CD14-positive monocyte (primary cell): ENCODE measurements at regions not wholly inside any gene's neighbourhood (a gene's known extent, or its start where the extent isn't known, plus 50 kb on each side); places are given as distances from the start of the nearest gene placed in this dataset.

Experiments used
- DNase-seq, 3 donors: peaks; one replicate each; pipeline ENCODE4 v3.0.0-alpha.2; 2011 to 2022
- H2AFZ ChIP-seq: 2 replicates; pipeline ENCODE4 v1.6.0; 2012; ENCODE audit warnings: mild to moderate bottlenecking, low read depth, low read length, inconsistent platforms; ENCODE audit not compliant: insufficient read depth, poor library complexity, severe bottlenecking
- H3K27ac ChIP-seq, 2 donors: 1 replicate in 1 of 2; 2 replicates in 1 of 2; pipeline ENCODE4 v1.5.1; 2012 to 2013; ENCODE audit warnings: low read length in 2 of 2, control low read depth in 1 of 2, inconsistent platforms in 1 of 2, low read depth in 1 of 2, mild to moderate bottlenecking in 1 of 2
- H3K27me3 ChIP-seq, 2 donors: one replicate each; pipeline versions ENCODE4 v1.6.0 to v1.6.1; 2011 to 2013; ENCODE audit warnings: low read length in 2 of 2; ENCODE audit not compliant: control insufficient read depth in 2 of 2, insufficient read depth in 2 of 2
- H3K36me3 ChIP-seq, 2 donors: replicated peaks in 1 of 2; 1 replicate in 1 of 2; 2 replicates in 1 of 2; pipeline versions ENCODE4 v1.5.1 to v1.6.1; 2012 to 2013; ENCODE audit warnings: low read length in 2 of 2, control low read depth in 1 of 2, inconsistent platforms in 1 of 2, mild to moderate bottlenecking in 1 of 2; ENCODE audit not compliant: insufficient read depth in 2 of 2, control insufficient read depth in 1 of 2
- H3K4me1 ChIP-seq, 2 donors: 1 replicate in 1 of 2; 2 replicates in 1 of 2; pipeline versions ENCODE4 v1.5.1 to v1.6.1; 2012 to 2013; ENCODE audit warnings: low read length in 2 of 2, control low read depth in 1 of 2, inconsistent platforms in 1 of 2, mild to moderate bottlenecking in 1 of 2, moderate library complexity in 1 of 2; ENCODE audit not compliant: insufficient read depth in 2 of 2, control insufficient read depth in 1 of 2
- H3K4me2 ChIP-seq: replicated peaks from 2 replicates; pipeline ENCODE3; 2012; ENCODE audit warnings: low read length, moderate library complexity, mild to moderate bottlenecking; ENCODE audit not compliant: poor library complexity, severe bottlenecking; ENCODE audit errors: extremely low read depth
- H3K4me3 ChIP-seq, 3 experiments: fragments of 200-600 bp in 1 of 3; sonication (generic) in 1 of 3; replicated peaks in 1 of 3; 1 replicate in 2 of 3; 2 replicates in 1 of 3; pipeline ENCODE4 v1.5.1; 2011 to 2013; ENCODE audit warnings: low read length in 3 of 3, mild to moderate bottlenecking in 3 of 3, control low read depth in 2 of 3, low read depth in 2 of 3, inconsistent platforms in 1 of 3, moderate library complexity in 1 of 3
- H3K79me2 ChIP-seq: 2 replicates; pipeline ENCODE4 v1.6.0; 2012; ENCODE audit warnings: mild to moderate bottlenecking, control low read depth, inconsistent platforms, low read length, moderate library complexity; ENCODE audit not compliant: insufficient read depth
- H3K9ac ChIP-seq: 2 replicates; pipeline ENCODE4 v1.6.0; 2017; ENCODE audit warnings: low read length, mild to moderate bottlenecking; ENCODE audit not compliant: insufficient read depth, poor library complexity, severe bottlenecking
- H3K9me3 ChIP-seq, 2 donors: replicated peaks in 1 of 2; 1 replicate in 1 of 2; 2 replicates in 1 of 2; pipeline versions ENCODE4 v1.5.1 to v1.6.1; 2012 to 2013; ENCODE audit warnings: low read length in 2 of 2, control low read depth in 1 of 2; ENCODE audit not compliant: control insufficient read depth in 1 of 2, insufficient read depth in 1 of 2
- H4K20me1 ChIP-seq: 2 replicates; pipeline ENCODE4 v1.6.0; 2012; ENCODE audit warnings: mild to moderate bottlenecking, low read length, control low read depth, moderate library complexity; ENCODE audit not compliant: insufficient read depth
- H3K27ac Mint-ChIP-seq, 7 donors: one replicate each; pipeline ENCODE4 v1.8.0; 2020; ENCODE audit warnings: mild to moderate bottlenecking in 7 of 7, mixed read lengths in 7 of 7, moderate library complexity in 6 of 7, inconsistent platforms in 2 of 7
- H3K27me3 Mint-ChIP-seq, 3 donors: one replicate each; pipeline ENCODE4 v1.8.0; 2021 to 2022; ENCODE audit warnings: low read depth in 3 of 3, mild to moderate bottlenecking in 3 of 3, mixed read lengths in 3 of 3, moderate library complexity in 3 of 3, inconsistent platforms in 1 of 3
- H3K36me3 Mint-ChIP-seq, 2 donors: one replicate each; pipeline ENCODE4 v1.8.0; 2020; ENCODE audit warnings: mixed read lengths in 2 of 2, inconsistent platforms in 1 of 2, mild to moderate bottlenecking in 1 of 2
- H3K4me1 Mint-ChIP-seq: one replicate; pipeline ENCODE4 v1.8.0; 2020; ENCODE audit warnings: mild to moderate bottlenecking, mixed read lengths
- H3K4me3 Mint-ChIP-seq, 2 donors: one replicate each; pipeline ENCODE4 v1.8.0; 2020; ENCODE audit warnings: mild to moderate bottlenecking in 2 of 2, mixed read lengths in 2 of 2, moderate library complexity in 1 of 2
- H3K9me3 Mint-ChIP-seq, 7 donors: one replicate each; pipeline ENCODE4 v1.8.0; 2020 to 2022; ENCODE audit warnings: mixed read lengths in 7 of 7, mild to moderate bottlenecking in 6 of 7, moderate library complexity in 6 of 7, inconsistent platforms in 2 of 7
- WGBS: methylation state at CpG from one replicate; pipeline ENCODE4 v1.1.5; 2013; ENCODE audit warnings: missing lambda C conversion rate; ENCODE audit not compliant: insufficient coverage; 5-methylcytosine and 5-hydroxymethylcytosine counted together
- intact Hi-C, 2 donors: fragments of 100-400 bp; cut with micrococcal nuclease; formaldehyde crosslinking; loops; one replicate each; pipeline versions ENCODE4 v1.15.0 to v1.15.1; 2023
- TF ChIP-seq, protein P1 (sequence below): fragments of 200-600 bp; IDR thresholded peaks from one replicate; pipeline ENCODE4 v1.8.0; 2022; ENCODE audit warnings: antibody characterized with exemption, mild to moderate bottlenecking

DNA sequence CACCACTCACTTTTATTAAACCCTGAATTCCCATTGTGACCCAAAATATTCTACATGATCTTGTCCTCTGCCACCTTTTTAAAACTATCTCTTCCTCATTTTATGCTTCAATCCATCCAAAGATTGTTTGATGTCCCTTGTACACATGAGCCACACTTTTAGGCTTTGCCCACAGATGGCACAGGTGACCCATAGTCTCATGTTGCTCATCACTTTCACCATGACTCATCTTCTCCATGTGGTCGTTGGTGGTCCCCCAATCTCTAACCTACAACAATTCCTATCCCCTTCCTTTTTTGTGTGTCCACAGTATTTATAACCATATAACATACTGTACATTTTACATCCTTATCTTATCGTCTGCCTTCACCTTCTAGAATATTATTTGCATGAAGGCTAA is 271.5 kb upstream of the ZWINT start:
- Histone ChIP-seq H3K27me3 (no peaks in the 10 kb centered on the region), H3K4me3 (no peak overlapping the region), H3K9me3 (no peaks in the 10 kb centered on the region), H3K9ac (no peak overlapping the region), H3K79me2 (no peaks in the 10 kb centered on the region), H2AFZ (no peak overlapping the region), H4K20me1 (no peaks in the 10 kb centered on the region), H3K4me2 (no peak overlapping the region), H3K27ac (no peak overlapping the region), H3K36me3 (no peaks in the 10 kb centered on the region), H3K4me1 (no peaks in the 10 kb centered on the region)
- TF ChIP-seq, protein P1, sequence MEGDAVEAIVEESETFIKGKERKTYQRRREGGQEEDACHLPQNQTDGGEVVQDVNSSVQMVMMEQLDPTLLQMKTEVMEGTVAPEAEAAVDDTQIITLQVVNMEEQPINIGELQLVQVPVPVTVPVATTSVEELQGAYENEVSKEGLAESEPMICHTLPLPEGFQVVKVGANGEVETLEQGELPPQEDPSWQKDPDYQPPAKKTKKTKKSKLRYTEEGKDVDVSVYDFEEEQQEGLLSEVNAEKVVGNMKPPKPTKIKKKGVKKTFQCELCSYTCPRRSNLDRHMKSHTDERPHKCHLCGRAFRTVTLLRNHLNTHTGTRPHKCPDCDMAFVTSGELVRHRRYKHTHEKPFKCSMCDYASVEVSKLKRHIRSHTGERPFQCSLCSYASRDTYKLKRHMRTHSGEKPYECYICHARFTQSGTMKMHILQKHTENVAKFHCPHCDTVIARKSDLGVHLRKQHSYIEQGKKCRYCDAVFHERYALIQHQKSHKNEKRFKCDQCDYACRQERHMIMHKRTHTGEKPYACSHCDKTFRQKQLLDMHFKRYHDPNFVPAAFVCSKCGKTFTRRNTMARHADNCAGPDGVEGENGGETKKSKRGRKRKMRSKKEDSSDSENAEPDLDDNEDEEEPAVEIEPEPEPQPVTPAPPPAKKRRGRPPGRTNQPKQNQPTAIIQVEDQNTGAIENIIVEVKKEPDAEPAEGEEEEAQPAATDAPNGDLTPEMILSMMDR: no peak
- WGBS: 67% methylated on average over 1 of the region's 2 CpGs
- no peak overlapping the region for H3K27ac Mint-ChIP-seq
- no peak for DNase-seq
- no peaks in the 10 kb centered on the region for H3K36me3 Mint-ChIP-seq
- peaks cover 0 to 3% (median 3%) of the 10 kb centered on the region in 7 donors for H3K9me3 Mint-ChIP-seq
- intact Hi-C loops: no loop called here
- no peaks in the 10 kb centered on the region for H3K4me1 Mint-ChIP-seq
- H3K4me3 Mint-ChIP-seq: no peak overlapping the region
- H3K27me3 Mint-ChIP-seq: no peaks in the 10 kb centered on the region

DNA sequence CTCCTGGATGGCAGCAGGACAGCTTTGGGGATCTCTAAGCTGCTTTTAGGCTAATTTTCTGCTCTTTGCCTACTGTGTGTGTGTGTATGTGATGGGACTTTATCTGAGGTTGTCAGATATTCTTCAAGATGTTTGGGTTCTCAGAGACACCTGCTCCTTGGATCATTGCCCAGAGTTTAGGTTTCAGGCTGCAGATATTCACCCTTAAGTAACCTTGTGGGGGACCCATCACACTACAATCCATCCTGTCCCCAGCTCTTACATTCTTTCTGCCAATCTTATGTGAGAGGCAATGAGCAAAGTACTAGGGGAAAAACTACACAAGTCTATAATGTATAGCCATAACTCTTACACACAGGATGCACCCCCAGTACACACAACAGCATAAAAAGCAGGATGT is 263.0 kb upstream of the ZWINT start:
- Histone ChIP-seq H3K4me3 (no peak overlapping the region), H3K4me1 (no peaks in the 10 kb centered on the region), H3K4me2 (no peak overlapping the region), H3K9me3 (peaks cover 0 to 6% of the 10 kb centered on the region in 2 donors), H3K79me2 (no peaks in the 10 kb centered on the region), H3K36me3 (no peaks in the 10 kb centered on the region), H3K9ac (no peak overlapping the region), H2AFZ (no peak overlapping the region), H3K27me3 (no peaks in the 10 kb centered on the region), H4K20me1 (no peaks in the 10 kb centered on the region), H3K27ac (no peak overlapping the region)
- no peaks in the 10 kb centered on the region for H3K27me3 Mint-ChIP-seq
- H3K4me1 Mint-ChIP-seq: peaks cover 3% of the 10 kb centered on the region
- H3K4me3 Mint-ChIP-seq: no peak overlapping the region
- TF ChIP-seq, protein P1: no peak
- H3K36me3 Mint-ChIP-seq: no peaks in the 10 kb centered on the region
- intact Hi-C loops: no loop called here
- H3K27ac Mint-ChIP-seq: no peak overlapping the region
- peaks cover 0 to 3% (median 0%) of the 10 kb centered on the region in 7 donors for H3K9me3 Mint-ChIP-seq
- no peak for DNase-seq
